Pancreas (tissue), 10 donors: ENCODE measurements at regions not wholly inside any gene's neighbourhood (a gene's known extent, or its start where the extent isn't known, plus 50 kb on each side); places are given as distances from the start of the nearest gene placed in this dataset.

Experiments
- ATAC-seq, 4 donors: fragments of 200-7000 bp; cut with Tn5 transposase; one replicate each; pipeline versions ENCODE4 v1.8.0 to v1.9.1; 2020; ENCODE audit warnings: mild to moderate bottlenecking in 4 of 4, moderate library complexity in 4 of 4
- DNase-seq, 6 donors: peaks; one replicate each; pipeline ENCODE4 v3.0.0-alpha.2; 2020
- FAIRE-seq: peaks from 2 replicates; lab custom pipeline; 2012; peaks lifted over from hg19 to GRCh38; lab: Jason Lieb, UNC
- H3K27ac ChIP-seq, 4 donors: fragments of 200-600 bp; sonication (generic); 1 replicate in 3 of 4; 2 replicates in 1 of 4; pipeline versions ENCODE4 v1.5.0 to v1.8.0; 2020
- H3K27me3 ChIP-seq, 4 donors: fragments of 200-600 bp; one replicate each; pipeline ENCODE4 v1.8.0; 2021
- H3K36me3 ChIP-seq, 3 donors: fragments of 200-600 bp; sonication (generic) in 1 of 3; one replicate each; pipeline versions ENCODE4 v1.5.0 to v1.8.0; 2020 to 2021
- H3K4me1 ChIP-seq, 3 donors: fragments of 200-600 bp; one replicate each; pipeline ENCODE4 v1.8.0; 2021
- H3K4me3 ChIP-seq, 4 donors: fragments of 200-600 bp; sonication (generic) in 2 of 4; one replicate each; pipeline versions ENCODE4 v1.5.0 to v1.8.0; 2020 to 2021
- H3K9me3 ChIP-seq, 4 donors: fragments of 200-600 bp; one replicate each; pipeline ENCODE4 v1.8.0; 2021
- CTCF ChIP-seq, 4 donors: fragments of 200-600 bp; sonication (generic) in 3 of 4; IDR thresholded peaks; one replicate each; pipeline versions ENCODE4 v1.5.0 to v1.8.0; 2021; ENCODE audit warnings: antibody characterized with exemption in 4 of 4
- WGBS, 2 donors: extraction: QIAGEN DNeasy Blood & Tissue Kit; methylation state at CpG; one replicate each; pipeline ENCODE4 v1.1.7; 2013; 5-methylcytosine and 5-hydroxymethylcytosine counted together
- intact Hi-C, 3 donors: fragments of 100-400 bp; cut with DNase I; formaldehyde crosslinking; loops; one replicate each; pipeline versions ENCODE4 v1.11.1 to v1.14.2; 2022
- donor health status: healthy with polysubstance abuse.
- donor health status: DM: no; HTN: no; CAD: no; lungs with moderate emphysema.
- donor health status: DM: no; HTN: no; CAD: no.
- donor health status: control.
- donor health status: control.
- donor health status: Bipolar disorder and iron deficiency.
- donor health status: DM: yes; HTN: yes; CAD: no.
- donor health status: DM: no; HTN: no; CAD: no.
- donor health status: DM: no; HTN: no; CAD: no.
- donor health status: DM: yes; HTN: yes; CAD: no.

- Histone ChIP-seq H3K36me3 (no peaks in the 10 kb centered on the region), H3K4me3 (no peak overlapping the region), H3K9me3 (no peaks in the 10 kb centered on the region), H3K27me3 (no peaks in the 10 kb centered on the region), H3K27ac (no peak overlapping the region), H3K4me1 (no peaks in the 10 kb centered on the region)
- no peak for DNase-seq
- 32 to 82% methylated on average over 2 of the region's 2 CpGs for WGBS, 2 donors
- no peak for ATAC-seq
- intact Hi-C loops = no loop called here
- no peak for FAIRE-seq
- no peak for TF ChIP-seq CTCF (IDR thresholded peaks at IDR 0.05)
These were observed 322.5 kb upstream of the POM121L12 start for GRCh38 chr7:52712938-52713337.

GRCh38 chr7:52711951-52712350 lies 323.5 kb upstream of the POM121L12 start:
- no peak overlapping the region for H3K27ac ChIP-seq
- H3K27me3 ChIP-seq = no peaks in the 10 kb centered on the region
- H3K36me3 ChIP-seq = no peaks in the 10 kb centered on the region
- ATAC-seq (no peak), FAIRE-seq (no peak), DNase-seq (no peak)
- H3K9me3 ChIP-seq = no peaks in the 10 kb centered on the region
- no peak for TF ChIP-seq CTCF (IDR thresholded peaks at IDR 0.05)
- no peak overlapping the region for H3K4me3 ChIP-seq
- intact Hi-C loops = no loop called here
- WGBS, 2 donors = 30 to 36% methylated on average over 1 of the region's 1 CpG
- no peaks in the 10 kb centered on the region for H3K4me1 ChIP-seq

GRCh38 chr7:52708846-52709245 lies 326.6 kb upstream of the POM121L12 start:
- H3K4me1 ChIP-seq = no peaks in the 10 kb centered on the region
- DNase-seq = no peak
- no peak overlapping the region for H3K4me3 ChIP-seq
- no peaks in the 10 kb centered on the region for H3K9me3 ChIP-seq
- no peak overlapping the region for H3K27ac ChIP-seq
- no peaks in the 10 kb centered on the region for H3K36me3 ChIP-seq
- no peak for FAIRE-seq
- ATAC-seq = no peak
- no peaks in the 10 kb centered on the region for H3K27me3 ChIP-seq
- intact Hi-C loops = no loop called here
- no peak for TF ChIP-seq CTCF (IDR thresholded peaks at IDR 0.05)
- WGBS, 2 donors = 49 to 58% methylated on average over 3 of the region's 3 CpGs

GRCh38 chr7:52705768-52706167 lies 329.7 kb upstream of the POM121L12 start:
- no peak for TF ChIP-seq CTCF (IDR thresholded peaks at IDR 0.05)
- Histone ChIP-seq H3K27ac (no peak overlapping the region), H3K4me1 (no peaks in the 10 kb centered on the region), H3K36me3 (no peaks in the 10 kb centered on the region), H3K4me3 (no peak overlapping the region), H3K9me3 (no peaks in the 10 kb centered on the region), H3K27me3 (no peaks in the 10 kb centered on the region)
- ATAC-seq (no peak), DNase-seq (no peak), FAIRE-seq (no peak)
- 70 to 71% methylated on average over 2 of the region's 2 CpGs for WGBS, 2 donors
- intact Hi-C loops = no loop called here

- Histone ChIP-seq H3K36me3 (no peaks in the 10 kb centered on the region), H3K4me1 (no peaks in the 10 kb centered on the region), H3K4me3 (no peak overlapping the region), H3K27ac (no peak overlapping the region), H3K27me3 (no peaks in the 10 kb centered on the region), H3K9me3 (no peaks in the 10 kb centered on the region)
- WGBS, 2 donors = 21 to 74% methylated on average over 2 of the region's 2 CpGs
- intact Hi-C loops = no loop called here
- DNase-seq (no peak), FAIRE-seq (no peak), ATAC-seq (no peak)
- TF ChIP-seq CTCF (IDR thresholded peaks at IDR 0.05) = no peak
These were observed 335.1 kb upstream of the POM121L12 start for GRCh38 chr7:52700349-52700748.
